ENCODE measurements at regions not wholly inside any gene's neighbourhood (a gene's known extent, or its start where the extent isn't known, plus 50 kb on each side); places are given as distances from the start of the nearest gene placed in this dataset.

DNA sequence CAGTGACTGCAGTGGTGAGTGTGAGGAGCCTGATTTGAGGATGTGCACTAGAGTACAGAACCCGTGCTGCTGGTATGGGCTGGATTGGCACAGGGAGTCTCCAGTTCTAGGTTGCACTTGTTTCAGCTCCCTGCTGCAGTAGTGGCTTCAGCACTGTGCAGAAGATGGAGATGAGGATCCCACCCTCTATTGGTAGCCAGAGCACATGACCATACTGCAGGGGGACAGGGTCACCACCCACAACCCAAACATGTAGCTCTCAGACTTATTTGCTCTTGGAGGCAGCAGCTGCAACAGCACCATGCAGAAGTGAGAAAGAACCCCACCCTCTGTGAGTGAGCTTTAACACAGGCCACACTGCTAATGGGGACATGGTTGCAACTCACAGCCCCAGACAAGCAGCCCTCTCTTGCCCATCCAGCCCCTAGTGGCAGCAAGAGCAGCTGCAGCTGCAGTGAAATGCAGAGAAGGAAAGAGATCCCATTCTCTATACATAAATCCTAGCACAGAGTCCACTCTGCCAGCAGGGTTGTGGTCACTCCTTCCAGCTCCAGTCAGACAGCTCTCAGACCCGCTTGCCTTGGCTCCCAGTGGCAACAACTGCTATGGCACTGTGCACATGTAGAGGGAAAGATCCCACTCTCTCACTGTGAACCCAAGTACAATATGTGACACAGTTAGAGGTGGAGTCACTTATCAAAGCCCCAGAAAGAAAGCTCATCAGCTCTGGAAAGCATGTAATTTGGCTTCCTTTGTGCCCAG, 51.4 kb upstream of the SCIN start:
- peak; percentile 33 for DNase-seq

DNA sequence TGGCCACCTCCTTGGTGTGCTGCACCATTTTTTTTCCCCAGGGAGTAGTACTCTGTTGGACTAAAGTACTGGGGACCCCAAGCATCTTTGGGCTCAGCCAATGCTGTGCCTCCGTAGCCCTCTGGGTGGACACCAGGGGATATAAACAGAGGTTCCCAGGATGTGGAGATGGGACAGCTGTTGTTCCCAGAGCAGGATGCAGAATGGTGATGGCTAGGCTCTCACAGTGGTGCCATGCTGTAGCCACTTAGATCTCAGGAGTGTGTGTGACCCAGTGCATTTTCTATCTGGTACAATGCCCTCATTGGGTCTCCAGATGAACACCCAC, 50.9 kb upstream of the SCIN start:
- no peak for DNase-seq

Measured in HCEC 1CT (cell line).